GM23338 (cell line): ENCODE measurements at regions not wholly inside any gene's neighbourhood (a gene's known extent, or its start where the extent isn't known, plus 50 kb on each side); places are given as distances from the start of the nearest gene placed in this dataset.

Source experiments
- ATAC-seq: fragments of 200-7000 bp; cut with Tn5 transposase; 3 replicates; pipeline ENCODE4 v1.9.1; 2020
- DNase-seq: peaks from one replicate; pipeline ENCODE4 v3.0.0-alpha.2; 2015; ENCODE audit warnings: low spot score
- H2AFZ ChIP-seq: fragments of 200-600 bp; sonication (generic); 2 replicates; pipeline ENCODE4 v1.8.0; 2016; ENCODE audit warnings: antibody characterized with exemption, mild to moderate bottlenecking, moderate library complexity
- H3F3A ChIP-seq: fragments of 200-600 bp; sonication (generic); replicated peaks from 2 replicates; pipeline ENCODE4 v1.8.0; 2017; ENCODE audit warnings: antibody characterized with exemption, mixed run types, low read depth
- H3K27ac ChIP-seq: fragments of 200-600 bp; sonication (generic); 2 replicates; pipeline ENCODE4 v1.6.1; 2016; ENCODE audit warnings: low read depth
- H3K27me3 ChIP-seq: fragments of 200-600 bp; sonication (generic); 2 replicates; pipeline ENCODE4 v1.8.0; 2016; ENCODE audit warnings: mild to moderate bottlenecking, mixed run types, moderate library complexity; ENCODE audit not compliant: insufficient read depth
- H3K36me3 ChIP-seq: fragments of 200-600 bp; sonication (generic); 2 replicates; pipeline ENCODE4 v1.8.0; 2016; ENCODE audit warnings: mild to moderate bottlenecking; ENCODE audit not compliant: insufficient read depth
- H3K4me1 ChIP-seq: fragments of 200-600 bp; sonication (generic); 2 replicates; pipeline ENCODE4 v1.8.0; 2016; ENCODE audit warnings: mild to moderate bottlenecking, moderate library complexity; ENCODE audit not compliant: insufficient read depth
- H3K4me2 ChIP-seq: fragments of 200-600 bp; sonication (generic); 2 replicates; pipeline ENCODE4 v1.7.1; 2017; ENCODE audit warnings: mixed run types
- H3K4me3 ChIP-seq: fragments of 200-600 bp; sonication (generic); 2 replicates; pipeline ENCODE4 v1.6.1; 2016; ENCODE audit warnings: mixed run types
- H3K79me2 ChIP-seq: fragments of 200-600 bp; sonication (generic); replicated peaks from 2 replicates; pipeline ENCODE4 v1.8.0; 2017; ENCODE audit warnings: mild to moderate bottlenecking; ENCODE audit not compliant: insufficient read depth
- H3K9me2 ChIP-seq: fragments of 200-600 bp; sonication (generic); 2 replicates; pipeline ENCODE4 v1.8.0; 2017; ENCODE audit not compliant: insufficient read depth
- H4K20me1 ChIP-seq: fragments of 200-600 bp; sonication (generic); replicated peaks from 2 replicates; pipeline ENCODE4 v1.8.0; 2017; ENCODE audit warnings: mild to moderate bottlenecking; ENCODE audit not compliant: insufficient read depth
- H3K27ac Mint-ChIP-seq: 2 replicates; pipeline ENCODE4 v1.8.0; 2020; ENCODE audit warnings: inconsistent platforms, mild to moderate bottlenecking, moderate library complexity, mixed read lengths
- H3K27me3 Mint-ChIP-seq: 3 replicates; pipeline ENCODE4 v1.8.0; 2022; ENCODE audit warnings: low read depth, mild to moderate bottlenecking, moderate library complexity, mixed read lengths, inconsistent platforms; ENCODE audit not compliant: insufficient read depth, poor library complexity
- H3K36me3 Mint-ChIP-seq: 3 replicates; pipeline ENCODE4 v1.8.0; 2021; ENCODE audit warnings: low read depth, mild to moderate bottlenecking, inconsistent platforms, moderate library complexity, mixed read lengths
- H3K4me1 Mint-ChIP-seq: 3 replicates; pipeline ENCODE4 v1.8.0; 2020; ENCODE audit warnings: mild to moderate bottlenecking, inconsistent platforms, mixed read lengths
- H3K4me3 Mint-ChIP-seq: 3 replicates; pipeline ENCODE4 v1.8.0; 2021; ENCODE audit warnings: moderate library complexity, mild to moderate bottlenecking, inconsistent platforms, mixed read lengths
- H3K9me3 Mint-ChIP-seq: 3 replicates; pipeline ENCODE4 v1.8.0; 2020; ENCODE audit warnings: moderate library complexity, mild to moderate bottlenecking, inconsistent platforms, mixed read lengths
- CREB1 ChIP-seq: fragments of 250-450 bp; sonication (Bioruptor Pico); IDR thresholded peaks from 2 replicates; pipeline ENCODE4 v1.5.0; 2020; ENCODE audit warnings: low read depth, mild to moderate bottlenecking, moderate library complexity
- CTCF ChIP-seq, 2 experiments: fragments of 200-600 bp in 1 of 2; sonication (generic) in 1 of 2; conservative IDR thresholded peaks; 2 replicates each; pipeline versions ENCODE4 v1.5.1 to v1.6.1; 2016 to 2017; ENCODE audit warnings: antibody characterized with exemption in 2 of 2, low read depth in 2 of 2, mild to moderate bottlenecking in 2 of 2, moderate library complexity in 1 of 2
- JUNB ChIP-seq: IDR thresholded peaks from one replicate; pipeline ENCODE4 v1.6.1; 2016; ENCODE audit warnings: antibody characterized with exemption; ENCODE audit not compliant: unreplicated experiment
- POLR2AphosphoS5 ChIP-seq: IDR thresholded peaks from 2 replicates; pipeline ENCODE4 v1.6.1; 2016; ENCODE audit warnings: antibody characterized with exemption, low read depth
- REST ChIP-seq: IDR thresholded peaks from one replicate; pipeline ENCODE4 v1.6.1; 2018; ENCODE audit warnings: antibody characterized with exemption; ENCODE audit not compliant: unreplicated experiment
- STAT1 ChIP-seq: IDR thresholded peaks from one replicate; pipeline ENCODE4 v1.6.1; 2016; ENCODE audit warnings: antibody characterized with exemption; ENCODE audit not compliant: unreplicated experiment
- ZNF114 ChIP-seq: fragments of 250-450 bp; sonication (Bioruptor Pico); IDR thresholded peaks from 2 replicates; pipeline ENCODE4 v1.5.0; 2020; ENCODE audit warnings: mild to moderate bottlenecking, moderate library complexity
- ZNF462 ChIP-seq: fragments of 250-450 bp; sonication (Bioruptor Pico); IDR thresholded peaks from 2 replicates; pipeline ENCODE4 v1.5.0; 2020; ENCODE audit warnings: mild to moderate bottlenecking, moderate library complexity

GRCh38 chr5:143659599-143660238 lies 152.2 kb upstream of the HMHB1 start:
- Histone ChIP-seq H3K9me2 (no peaks in the 10 kb centered on the region), H3K36me3 (no peaks in the 10 kb centered on the region), H3K27me3 (no peaks in the 10 kb centered on the region), H3K27ac (no peak overlapping the region), H3K4me1 (no peaks in the 10 kb centered on the region), H2AFZ (no peak overlapping the region), H3K4me2 (no peak overlapping the region), H4K20me1 (no peaks in the 10 kb centered on the region), H3K79me2 (no peaks in the 10 kb centered on the region), H3K4me3 (no peak overlapping the region), H3F3A (no peaks in the 10 kb centered on the region)
- Mint-ChIP-seq H3K4me3 (no peak overlapping the region), H3K4me1 (no peaks in the 10 kb centered on the region; the same call in 2 of the 3 replicates), H3K9me3 (no peaks in the 10 kb centered on the region), H3K27ac (no peak overlapping the region), H3K36me3 (no peaks in the 10 kb centered on the region), H3K27me3 (no peaks in the 10 kb centered on the region)
- no peak for TF ChIP-seq JUNB
- TF ChIP-seq REST = no peak
- TF ChIP-seq STAT1 = no peak
- TF ChIP-seq CREB1 (CRISPR knock-in tag) = no peak
- TF ChIP-seq CTCF (conservative IDR thresholded peaks at IDR 0.05; ENCODE audit: low read depth in 2 of 2) = no peak
- no peak for TF ChIP-seq ZNF114 (CRISPR knock-in tag)
- TF ChIP-seq POLR2AphosphoS5 = no peak
- DNase-seq = no peak
- no peak for ATAC-seq

- Histone ChIP-seq H2AFZ (no peak overlapping the region), H3F3A (no peaks in the 10 kb centered on the region), H3K4me2 (no peak overlapping the region), H3K4me3 (no peak overlapping the region), H3K4me1 (no peaks in the 10 kb centered on the region), H3K79me2 (no peaks in the 10 kb centered on the region), H3K36me3 (no peaks in the 10 kb centered on the region), H3K27ac (no peak overlapping the region), H3K9me2 (no peaks in the 10 kb centered on the region), H3K27me3 (no peaks in the 10 kb centered on the region), H4K20me1 (no peaks in the 10 kb centered on the region)
- Mint-ChIP-seq H3K4me3 (no peak overlapping the region), H3K27me3 (no peaks in the 10 kb centered on the region), H3K4me1 (no peaks in the 10 kb centered on the region; the same call in 2 of the 3 replicates), H3K36me3 (no peaks in the 10 kb centered on the region), H3K27ac (no peak overlapping the region), H3K9me3 (no peaks in the 10 kb centered on the region)
- ATAC-seq (no peak), DNase-seq (no peak)
- TF ChIP-seq ZNF462 (CRISPR knock-in tag) (no peak), STAT1 (no peak), JUNB (no peak)
Measured at GRCh38 chr5:143658956-143659355, 153.0 kb upstream of the HMHB1 start.
